ENCODE measurements at regions not wholly inside any gene's neighbourhood (a gene's known extent, or its start where the extent isn't known, plus 50 kb on each side); places are given as distances from the start of the nearest gene placed in this dataset.

DNA sequence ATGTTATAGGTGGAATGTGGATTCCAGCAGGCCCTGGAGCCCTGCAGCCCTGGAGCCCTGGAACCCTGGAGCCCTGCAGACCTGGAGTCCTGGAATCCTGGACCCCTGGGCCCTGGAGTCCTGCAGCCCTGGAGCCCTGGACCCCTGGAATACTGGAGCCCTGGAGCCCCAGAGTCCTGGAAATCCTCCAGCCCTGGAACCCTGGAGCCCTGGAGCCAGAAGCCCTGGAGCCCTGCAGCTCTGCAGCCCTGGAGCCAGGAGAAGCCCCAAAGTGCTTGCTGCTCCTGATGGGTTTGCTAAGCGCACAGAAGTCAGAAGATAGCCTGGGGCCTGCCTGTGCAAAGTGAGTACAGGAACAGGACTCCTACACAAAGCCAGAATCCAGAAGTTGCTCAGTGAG, 223.1 kb upstream of the PDE10A start:
- DNase-seq (ENCODE audit: low spot score) = no peak
- no peak for TF ChIP-seq CTCF (IDR thresholded peaks at IDR 0.05; ENCODE audit: extremely low read depth, missing control alignments)

DNA sequence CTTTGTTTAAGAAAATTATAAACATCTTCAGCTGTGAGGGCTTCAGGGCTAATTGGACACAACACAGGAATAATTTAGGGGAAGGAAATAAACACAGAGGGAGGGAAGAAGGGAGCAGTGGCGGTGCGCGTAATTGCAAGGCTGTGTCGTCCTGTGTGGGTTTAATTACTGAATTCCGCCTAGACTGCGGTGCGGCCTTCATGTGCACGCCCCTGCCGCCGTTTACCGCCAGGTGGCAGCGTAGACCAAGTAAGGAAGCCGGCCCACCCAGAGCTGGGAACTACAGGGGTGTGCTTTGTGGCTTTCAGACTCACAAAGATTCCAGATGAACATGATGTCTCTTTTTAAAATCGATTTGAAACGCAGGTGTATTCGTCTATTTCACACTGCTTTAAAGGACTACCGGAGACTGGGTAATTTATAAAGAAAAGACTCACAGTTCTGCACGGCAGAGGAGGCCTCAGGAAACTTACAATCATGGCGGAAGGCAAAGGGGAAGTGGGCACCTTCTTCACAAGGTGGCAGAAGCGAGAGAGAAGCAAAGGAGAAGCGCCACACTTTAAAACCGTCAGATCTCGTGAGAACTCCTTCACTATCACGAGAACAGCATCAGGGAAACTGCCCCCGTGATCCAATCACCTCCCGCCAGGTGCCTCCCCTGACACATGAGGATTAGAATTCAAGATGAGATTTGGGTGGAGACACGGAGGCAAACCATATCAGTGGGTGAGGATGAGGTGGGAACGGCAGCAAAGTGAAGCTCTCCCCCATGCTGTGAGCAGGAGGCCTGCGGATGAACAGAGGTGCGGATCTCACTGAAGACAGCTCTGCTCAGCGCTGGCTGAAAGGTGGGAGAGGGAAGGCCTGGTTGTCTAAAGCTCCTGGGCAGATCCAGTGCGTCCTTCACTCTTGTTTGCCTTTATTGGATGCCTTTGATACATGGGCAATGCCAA, 222.0 kb upstream of the PDE10A start:
- peak; percentile 96 for TF ChIP-seq CTCF (IDR thresholded peaks at IDR 0.05; ENCODE audit: extremely low read depth, missing control alignments)
- DNase-seq (ENCODE audit: low spot score) = peak; percentile 68

GRCh38 chr6:165883851-165884640, 221.0 kb upstream of the PDE10A start:
- no peak for TF ChIP-seq CTCF (IDR thresholded peaks at IDR 0.05; ENCODE audit: extremely low read depth, missing control alignments)
- DNase-seq (ENCODE audit: low spot score) = no peak

- TF ChIP-seq CTCF (IDR thresholded peaks at IDR 0.05; ENCODE audit: extremely low read depth, missing control alignments) = no peak
- no peak for DNase-seq (ENCODE audit: low spot score)
Measured at GRCh38 chr6:165881806-165882205, 218.8 kb upstream of the PDE10A start.

- DNase-seq (ENCODE audit: low spot score) = no peak
- TF ChIP-seq CTCF (IDR thresholded peaks at IDR 0.05; ENCODE audit: extremely low read depth, missing control alignments) = no peak
Measured at GRCh38 chr6:165880686-165881085, 217.6 kb upstream of the PDE10A start.

DNA sequence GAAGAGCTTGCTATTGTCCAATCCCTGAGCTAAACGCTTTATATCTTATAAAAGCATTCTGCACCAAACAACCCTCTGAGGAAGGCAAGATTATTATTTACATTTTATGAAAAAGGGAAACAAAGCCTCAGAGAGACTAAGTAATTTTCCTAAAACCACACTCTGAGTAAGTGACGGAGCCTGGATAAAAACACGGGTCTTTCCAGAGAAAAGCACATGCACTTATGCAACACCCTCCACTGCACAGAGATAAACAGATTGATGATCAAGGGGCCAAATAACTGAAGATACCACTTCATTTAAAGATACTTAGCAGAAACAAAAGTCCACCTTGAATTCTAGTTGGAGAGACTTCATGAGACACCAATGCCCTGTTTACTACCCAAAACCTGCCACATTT, 214.7 kb upstream of the PDE10A start:
- no peak for DNase-seq (ENCODE audit: low spot score)
- TF ChIP-seq CTCF (IDR thresholded peaks at IDR 0.05; ENCODE audit: extremely low read depth, missing control alignments) = no peak

DNA sequence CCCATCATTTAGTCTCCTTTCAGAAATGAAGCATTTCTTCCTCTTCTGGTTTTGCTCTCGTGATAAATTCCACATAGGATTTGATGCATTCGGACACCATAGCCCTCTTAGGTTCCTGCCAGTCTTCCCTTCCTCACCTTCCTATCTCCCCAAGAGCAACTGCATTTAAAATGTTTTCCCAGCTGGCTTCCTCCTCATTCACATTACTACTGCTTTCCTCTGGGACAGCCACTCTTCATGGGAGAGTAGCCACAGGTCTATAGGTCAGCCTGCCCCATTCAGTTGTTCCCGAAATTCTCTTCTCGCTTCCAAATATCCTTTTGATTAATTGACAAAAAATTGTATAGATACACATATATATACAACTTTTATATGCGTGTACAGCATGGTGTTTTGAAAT, 214.2 kb upstream of the PDE10A start:
- no peak for DNase-seq (ENCODE audit: low spot score)
- TF ChIP-seq CTCF (IDR thresholded peaks at IDR 0.05; ENCODE audit: extremely low read depth, missing control alignments) = no peak

Data from GM20000 (cell line).